Upper lobe of left lung (tissue), 6 donors: ENCODE measurements at regions not wholly inside any gene's neighbourhood (a gene's known extent, or its start where the extent isn't known, plus 50 kb on each side); places are given as distances from the start of the nearest gene placed in this dataset.

Source experiments
- ATAC-seq, 2 donors: fragments of 200-7000 bp; cut with Tn5 transposase; one replicate each; pipeline ENCODE4 v1.9.1; 2022; ENCODE audit warnings: mild to moderate bottlenecking in 2 of 2, moderate library complexity in 2 of 2; ENCODE audit not compliant: low FRiP score in 2 of 2
- DNase-seq, 2 donors: peaks; one replicate each; pipeline ENCODE4 v3.0.0-alpha.2; 2019 to 2020
- H3K27ac ChIP-seq, 4 donors: fragments of 200-600 bp; sonication (generic); one replicate each; pipeline ENCODE4 v1.5.1; 2016 to 2019
- H3K27me3 ChIP-seq, 4 donors: fragments of 200-600 bp; sonication (generic); one replicate each; pipeline ENCODE4 v1.5.1; 2017 to 2019
- H3K36me3 ChIP-seq, 4 donors: fragments of 200-600 bp; sonication (generic); one replicate each; pipeline ENCODE4 v1.5.1; 2016 to 2019
- H3K4me1 ChIP-seq, 4 donors: fragments of 200-600 bp; sonication (generic); one replicate each; pipeline ENCODE4 v1.5.1; 2018 to 2019
- H3K4me3 ChIP-seq, 4 donors: fragments of 200-600 bp; sonication (generic); one replicate each; pipeline ENCODE4 v1.5.1; 2017 to 2019; ENCODE audit warnings: mild to moderate bottlenecking in 2 of 4, moderate library complexity in 1 of 4
- H3K9me3 ChIP-seq, 4 donors: fragments of 200-600 bp; sonication (generic); one replicate each; pipeline ENCODE4 v1.5.1; 2018 to 2019
- EP300 ChIP-seq, 4 donors: sonication (generic); formaldehyde crosslinking; IDR thresholded peaks; one replicate each; pipeline ENCODE4 v1.5.1; 2017; ENCODE audit warnings: antibody characterized with exemption in 4 of 4, control low read depth in 2 of 4
- POLR2A ChIP-seq, 4 donors: fragments of 450-650 bp; IDR thresholded peaks; one replicate each; pipeline ENCODE4 v1.5.1; 2016 to 2017; ENCODE audit warnings: antibody characterized with exemption in 4 of 4, mild to moderate bottlenecking in 2 of 4
- POLR2AphosphoS5 ChIP-seq, 2 donors: sonication (generic); formaldehyde crosslinking; IDR thresholded peaks; one replicate each; pipeline ENCODE4 v1.5.1; 2017; ENCODE audit warnings: antibody characterized with exemption in 2 of 2
- WGBS, 2 donors: methylation state at CpG; one replicate each; pipeline ENCODE4 v1.1.5; 2017 to 2018; 5-methylcytosine and 5-hydroxymethylcytosine counted together
- TF ChIP-seq, protein P1 (sequence below), 6 experiments: fragments of 450-650 bp in 4 of 6; fragments of 200-600 bp in 2 of 6; sonication (generic) in 2 of 6; IDR thresholded peaks; one replicate each; pipeline ENCODE4 v1.5.1; 2016 to 2019; ENCODE audit warnings: antibody characterized with exemption in 6 of 6
- donor health status: DM: no; HTN: no; CAD: no; lungs with moderate emphysema.
- donor health status: DM: no; HTN: yes; CAD: no; lungs with severe emphysema.

DNA sequence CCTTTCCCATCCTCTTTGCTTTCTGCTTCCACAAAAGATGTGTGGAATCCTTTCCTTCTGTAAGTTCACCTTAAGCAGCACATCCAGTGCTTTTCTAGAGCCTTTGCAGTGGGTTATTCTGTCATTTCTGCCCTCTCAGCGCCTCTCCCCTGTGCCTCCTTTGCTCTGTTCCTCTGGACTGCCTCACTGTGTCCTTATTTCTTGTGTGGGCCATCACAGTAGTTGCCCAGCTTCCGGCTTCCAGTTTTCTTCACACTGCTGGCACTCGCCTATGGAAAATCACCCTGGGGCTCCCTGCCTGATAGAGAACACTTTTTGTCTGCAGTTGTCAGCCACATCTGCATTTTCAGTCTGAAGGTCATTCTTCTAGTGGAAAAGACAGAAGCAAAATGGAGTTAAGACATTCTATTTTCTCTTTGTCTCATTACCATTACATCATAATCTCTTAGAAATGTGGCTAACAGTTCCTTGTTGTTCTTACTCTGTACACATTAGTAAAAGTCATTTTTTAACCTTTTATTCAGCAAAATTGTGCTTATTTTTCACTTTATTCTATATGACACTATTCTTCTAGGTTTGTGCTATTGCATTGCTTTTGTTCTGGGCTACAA is 64.1 kb upstream of the ZNF608 start:
- WGBS, 2 donors = 87% methylated on average over 3 of the region's 3 CpGs

DNA sequence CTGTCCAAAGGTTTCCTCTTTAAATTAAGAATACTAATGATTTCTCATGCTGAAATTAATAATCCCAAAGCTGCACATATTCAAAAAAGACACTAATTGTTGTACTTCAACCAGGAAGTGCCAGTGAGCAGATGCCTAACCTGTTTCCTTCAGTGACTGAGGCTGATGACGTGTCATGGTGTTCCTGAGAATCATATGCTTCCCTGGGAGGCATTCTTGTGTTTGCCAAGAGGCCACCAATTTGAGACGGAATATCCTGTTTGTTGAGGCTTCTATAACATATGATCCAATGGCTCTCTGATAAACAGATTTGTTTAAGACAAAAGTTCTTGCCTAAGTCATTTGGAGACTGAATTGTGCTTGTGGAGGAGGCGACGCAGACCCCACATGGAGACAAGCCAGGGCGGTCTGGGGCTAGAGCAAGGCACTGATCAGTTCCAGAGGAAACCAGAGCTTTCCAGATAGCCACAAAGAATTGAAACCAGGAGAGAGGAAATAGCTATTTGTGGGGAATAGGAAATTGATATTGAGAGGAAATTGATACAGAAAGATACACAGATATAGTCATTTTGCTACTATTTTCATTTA is 66.4 kb upstream of the ZNF608 start:
- Histone ChIP-seq H3K9me3 (no peaks in the 10 kb centered on the region), H3K27ac (peak overlapping the region in 2 of 4 donors; percentile 40 to 68), H3K27me3 (no peaks in the 10 kb centered on the region), H3K4me1 (no peaks in the 10 kb centered on the region), H3K4me3 (no peak overlapping the region), H3K36me3 (no peaks in the 10 kb centered on the region)
- TF ChIP-seq POLR2AphosphoS5 (IDR thresholded peaks at IDR 0.05) (peak in 1 of 2 donors; percentile 26), EP300 (IDR thresholded peaks at IDR 0.05) (no peak)
- ATAC-seq (no peak), DNase-seq (no peak)
- 68 to 70% methylated on average over 5 of the region's 5 CpGs for WGBS, 2 donors

More for the DNA sequence above, 64.1 kb upstream of the ZNF608 start:
- no peak for TF ChIP-seq POLR2A (IDR thresholded peaks at IDR 0.05)
- TF ChIP-seq POLR2AphosphoS5 (IDR thresholded peaks at IDR 0.05) = no peak
- TF ChIP-seq EP300 (IDR thresholded peaks at IDR 0.05) = no peak
- H3K4me3 ChIP-seq = no peak overlapping the region
- H3K36me3 ChIP-seq = no peaks in the 10 kb centered on the region
- H3K4me1 ChIP-seq = peaks cover 0 to 8% (median 6%) of the 10 kb centered on the region in 4 donors
- H3K27ac ChIP-seq = no peak overlapping the region
- ATAC-seq (no peak), DNase-seq (no peak)
- no peaks in the 10 kb centered on the region for H3K9me3 ChIP-seq
- H3K27me3 ChIP-seq = no peaks in the 10 kb centered on the region

DNA sequence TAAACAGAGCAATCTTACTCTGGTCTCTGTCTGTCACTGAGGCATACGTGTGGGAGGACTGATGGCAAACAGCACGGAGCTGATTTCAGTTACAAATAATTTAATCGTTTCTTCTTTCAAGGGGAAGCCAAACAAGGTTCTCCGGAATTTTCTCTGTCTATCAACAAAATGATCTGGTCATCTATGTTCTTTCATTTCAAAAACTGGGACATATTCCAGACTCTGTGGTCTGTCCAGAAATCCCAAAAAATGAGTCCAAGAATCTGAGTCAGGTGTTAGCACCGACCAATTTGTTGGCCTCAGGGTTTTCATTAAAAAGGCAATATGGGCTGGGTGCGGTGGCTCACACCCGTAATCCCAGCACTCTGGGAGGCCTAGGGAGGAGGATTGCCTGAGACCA is 69.9 kb upstream of the ZNF608 start:
- TF ChIP-seq EP300 (IDR thresholded peaks at IDR 0.05) (no peak), POLR2A (IDR thresholded peaks at IDR 0.05) (no peak), POLR2AphosphoS5 (IDR thresholded peaks at IDR 0.05) (no peak)
- TF ChIP-seq, protein P1, sequence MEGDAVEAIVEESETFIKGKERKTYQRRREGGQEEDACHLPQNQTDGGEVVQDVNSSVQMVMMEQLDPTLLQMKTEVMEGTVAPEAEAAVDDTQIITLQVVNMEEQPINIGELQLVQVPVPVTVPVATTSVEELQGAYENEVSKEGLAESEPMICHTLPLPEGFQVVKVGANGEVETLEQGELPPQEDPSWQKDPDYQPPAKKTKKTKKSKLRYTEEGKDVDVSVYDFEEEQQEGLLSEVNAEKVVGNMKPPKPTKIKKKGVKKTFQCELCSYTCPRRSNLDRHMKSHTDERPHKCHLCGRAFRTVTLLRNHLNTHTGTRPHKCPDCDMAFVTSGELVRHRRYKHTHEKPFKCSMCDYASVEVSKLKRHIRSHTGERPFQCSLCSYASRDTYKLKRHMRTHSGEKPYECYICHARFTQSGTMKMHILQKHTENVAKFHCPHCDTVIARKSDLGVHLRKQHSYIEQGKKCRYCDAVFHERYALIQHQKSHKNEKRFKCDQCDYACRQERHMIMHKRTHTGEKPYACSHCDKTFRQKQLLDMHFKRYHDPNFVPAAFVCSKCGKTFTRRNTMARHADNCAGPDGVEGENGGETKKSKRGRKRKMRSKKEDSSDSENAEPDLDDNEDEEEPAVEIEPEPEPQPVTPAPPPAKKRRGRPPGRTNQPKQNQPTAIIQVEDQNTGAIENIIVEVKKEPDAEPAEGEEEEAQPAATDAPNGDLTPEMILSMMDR (IDR thresholded peaks at IDR 0.05) = no peak
- Histone ChIP-seq H3K4me3 (no peak overlapping the region), H3K9me3 (no peaks in the 10 kb centered on the region), H3K4me1 (no peaks in the 10 kb centered on the region), H3K27ac (no peak overlapping the region), H3K27me3 (no peaks in the 10 kb centered on the region), H3K36me3 (no peaks in the 10 kb centered on the region)
- WGBS, 2 donors = 86 to 91% methylated on average over 7 of the region's 7 CpGs
- ATAC-seq (no peak), DNase-seq (no peak)

DNA sequence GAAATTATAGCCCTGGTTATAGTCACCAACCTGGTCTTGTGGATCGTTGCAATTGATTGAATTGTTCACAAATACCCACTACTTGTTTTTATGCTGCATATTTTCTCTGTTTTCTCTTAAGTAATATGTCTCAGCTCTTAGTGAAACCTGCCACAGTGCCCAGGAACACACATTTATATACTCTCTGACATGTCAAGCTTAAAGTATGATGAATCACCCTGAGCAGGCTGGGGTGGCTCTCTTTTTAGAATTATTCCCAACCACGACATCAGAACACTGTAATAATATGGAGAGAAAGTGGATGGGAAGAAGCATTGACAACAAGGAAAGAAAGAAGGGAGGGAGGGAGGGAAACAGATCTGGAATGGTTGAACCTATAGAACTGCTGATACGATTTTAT is 72.8 kb upstream of the ZNF608 start:
- WGBS, 2 donors = 80 to 94% methylated on average over 3 of the region's 3 CpGs
- TF ChIP-seq POLR2A (IDR thresholded peaks at IDR 0.05) (no peak), EP300 (IDR thresholded peaks at IDR 0.05) (no peak), POLR2AphosphoS5 (IDR thresholded peaks at IDR 0.05) (no peak)
- TF ChIP-seq, protein P1 (IDR thresholded peaks at IDR 0.05) = no peak
- no peak for ATAC-seq
- no peak for DNase-seq
- Histone ChIP-seq H3K4me3 (no peak overlapping the region), H3K27ac (no peak overlapping the region), H3K36me3 (no peaks in the 10 kb centered on the region), H3K4me1 (peaks cover 1 to 10% (median 6%) of the 10 kb centered on the region in 4 donors), H3K27me3 (no peaks in the 10 kb centered on the region), H3K9me3 (no peaks in the 10 kb centered on the region)

DNA sequence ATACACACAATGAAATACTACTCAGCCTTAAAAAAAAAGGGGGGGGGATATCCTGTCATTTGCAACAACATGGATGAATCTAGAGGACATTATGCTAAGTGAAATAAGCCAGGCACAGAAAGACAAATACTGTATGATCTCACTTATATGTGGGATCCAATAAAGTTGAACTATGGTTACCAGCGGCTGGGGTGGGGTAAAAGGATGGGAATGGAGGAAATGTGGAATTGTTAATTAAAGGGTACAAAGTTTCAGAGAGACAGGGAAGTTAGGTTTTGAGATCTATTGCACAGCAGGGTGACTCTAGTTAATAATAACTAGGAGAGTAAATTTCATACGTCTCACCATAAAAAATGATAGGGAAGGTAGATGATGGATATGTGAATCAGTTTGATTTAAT is 76.2 kb upstream of the ZNF608 start:
- TF ChIP-seq EP300 (IDR thresholded peaks at IDR 0.05) (no peak), POLR2AphosphoS5 (IDR thresholded peaks at IDR 0.05) (no peak), POLR2A (IDR thresholded peaks at IDR 0.05) (no peak)
- TF ChIP-seq, protein P1 (IDR thresholded peaks at IDR 0.05) = no peak
- Histone ChIP-seq H3K4me1 (peaks cover 10 to 21% (median 17%) of the 10 kb centered on the region in 4 donors), H3K27ac (no peak overlapping the region), H3K36me3 (no peaks in the 10 kb centered on the region), H3K27me3 (no peaks in the 10 kb centered on the region), H3K4me3 (no peak overlapping the region), H3K9me3 (no peaks in the 10 kb centered on the region)
- no peak for DNase-seq
- no peak for ATAC-seq
- WGBS, 2 donors = 93 to 94% methylated on average over 2 of the region's 2 CpGs

DNA sequence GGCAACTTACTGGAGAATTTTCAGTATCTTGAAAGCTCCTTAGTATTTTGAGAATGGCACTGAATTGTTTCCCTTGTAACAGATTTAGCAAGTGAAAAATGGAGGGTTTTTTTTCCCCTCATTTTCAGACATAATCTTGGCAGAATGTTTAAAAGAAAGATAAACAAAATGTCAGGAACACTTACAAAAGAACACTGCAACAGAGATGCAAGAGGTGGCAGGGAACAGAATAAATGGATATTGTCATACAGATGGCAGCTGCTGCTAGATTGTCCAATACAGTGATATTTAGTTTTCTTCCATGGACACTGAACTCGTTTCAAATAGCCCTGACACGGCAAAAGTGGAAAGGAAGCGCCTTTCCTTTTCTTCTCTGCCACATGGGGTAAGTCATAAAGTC is 76.9 kb upstream of the ZNF608 start:
- H3K4me1 ChIP-seq = peaks cover 10 to 21% (median 17%) of the 10 kb centered on the region in 4 donors
- H3K27me3 ChIP-seq = no peaks in the 10 kb centered on the region
- no peak overlapping the region for H3K4me3 ChIP-seq
- ATAC-seq (no peak), DNase-seq (no peak)
- no peaks in the 10 kb centered on the region for H3K9me3 ChIP-seq
- 48 to 60% methylated on average over 3 of the region's 3 CpGs for WGBS, 2 donors
- TF ChIP-seq EP300 (IDR thresholded peaks at IDR 0.05) (no peak), POLR2AphosphoS5 (IDR thresholded peaks at IDR 0.05) (peak in 1 of 2 donors; percentile 8), POLR2A (IDR thresholded peaks at IDR 0.05) (no peak)
- TF ChIP-seq, protein P1 (IDR thresholded peaks at IDR 0.05) = no peak
- no peaks in the 10 kb centered on the region for H3K36me3 ChIP-seq
- no peak overlapping the region for H3K27ac ChIP-seq
